22Rv1 (cell line): ENCODE measurements at regions not wholly inside any gene's neighbourhood (a gene's known extent, or its start where the extent isn't known, plus 50 kb on each side); places are given as distances from the start of the nearest gene placed in this dataset.

Experiments used
- H3K27ac ChIP-seq: fragments of 450-650 bp; 2 replicates; pipeline ENCODE4 v1.5.1; 2017
- ZFX ChIP-seq: fragments of 450-650 bp; IDR thresholded peaks from 2 replicates; pipeline ENCODE4 v1.6.1; 2017; ENCODE audit warnings: antibody characterized with exemption, borderline replicate concordance
- TF ChIP-seq, protein P1 (sequence below): fragments of 450-650 bp; IDR thresholded peaks from 2 replicates; pipeline ENCODE4 v1.5.1; 2017; ENCODE audit warnings: mild to moderate bottlenecking

GRCh38 chr17:31674717-31675349 is 184.2 kb downstream of the COPRS start:
- TF ChIP-seq, protein P1, sequence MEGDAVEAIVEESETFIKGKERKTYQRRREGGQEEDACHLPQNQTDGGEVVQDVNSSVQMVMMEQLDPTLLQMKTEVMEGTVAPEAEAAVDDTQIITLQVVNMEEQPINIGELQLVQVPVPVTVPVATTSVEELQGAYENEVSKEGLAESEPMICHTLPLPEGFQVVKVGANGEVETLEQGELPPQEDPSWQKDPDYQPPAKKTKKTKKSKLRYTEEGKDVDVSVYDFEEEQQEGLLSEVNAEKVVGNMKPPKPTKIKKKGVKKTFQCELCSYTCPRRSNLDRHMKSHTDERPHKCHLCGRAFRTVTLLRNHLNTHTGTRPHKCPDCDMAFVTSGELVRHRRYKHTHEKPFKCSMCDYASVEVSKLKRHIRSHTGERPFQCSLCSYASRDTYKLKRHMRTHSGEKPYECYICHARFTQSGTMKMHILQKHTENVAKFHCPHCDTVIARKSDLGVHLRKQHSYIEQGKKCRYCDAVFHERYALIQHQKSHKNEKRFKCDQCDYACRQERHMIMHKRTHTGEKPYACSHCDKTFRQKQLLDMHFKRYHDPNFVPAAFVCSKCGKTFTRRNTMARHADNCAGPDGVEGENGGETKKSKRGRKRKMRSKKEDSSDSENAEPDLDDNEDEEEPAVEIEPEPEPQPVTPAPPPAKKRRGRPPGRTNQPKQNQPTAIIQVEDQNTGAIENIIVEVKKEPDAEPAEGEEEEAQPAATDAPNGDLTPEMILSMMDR = no peak
- TF ChIP-seq ZFX = no peak
- H3K27ac ChIP-seq = no peak overlapping the region

DNA sequence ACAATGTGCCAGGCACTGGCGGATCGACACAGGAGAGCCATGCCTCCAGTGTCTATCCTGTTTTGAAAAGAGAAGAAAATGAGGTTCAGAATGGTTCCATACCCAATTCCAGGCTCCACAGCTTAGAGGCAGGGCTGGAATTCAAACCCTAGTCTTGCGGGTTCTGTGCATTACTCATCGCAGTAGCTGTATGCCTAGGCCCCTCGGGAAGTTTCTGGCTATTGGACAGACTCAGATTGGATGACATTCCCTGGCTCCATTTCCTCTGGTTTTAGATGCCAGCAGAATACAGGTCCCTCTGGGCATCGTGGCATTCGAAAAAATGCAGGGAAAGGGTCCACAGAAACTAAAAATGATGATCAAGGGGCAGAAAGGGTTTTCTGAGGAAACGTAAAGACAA is 184.7 kb downstream of the COPRS start:
- H3K27ac ChIP-seq = no peak overlapping the region
- TF ChIP-seq ZFX = no peak
- TF ChIP-seq, protein P1 = no peak

GRCh38 chr17:31673076-31673475 is 186.0 kb downstream of the COPRS start:
- H3K27ac ChIP-seq = no peak overlapping the region
- TF ChIP-seq, protein P1 = no peak
- no peak for TF ChIP-seq ZFX

- no peak overlapping the region for H3K27ac ChIP-seq
Measured at GRCh38 chr17:31672161-31672819, 186.8 kb downstream of the COPRS start.

DNA sequence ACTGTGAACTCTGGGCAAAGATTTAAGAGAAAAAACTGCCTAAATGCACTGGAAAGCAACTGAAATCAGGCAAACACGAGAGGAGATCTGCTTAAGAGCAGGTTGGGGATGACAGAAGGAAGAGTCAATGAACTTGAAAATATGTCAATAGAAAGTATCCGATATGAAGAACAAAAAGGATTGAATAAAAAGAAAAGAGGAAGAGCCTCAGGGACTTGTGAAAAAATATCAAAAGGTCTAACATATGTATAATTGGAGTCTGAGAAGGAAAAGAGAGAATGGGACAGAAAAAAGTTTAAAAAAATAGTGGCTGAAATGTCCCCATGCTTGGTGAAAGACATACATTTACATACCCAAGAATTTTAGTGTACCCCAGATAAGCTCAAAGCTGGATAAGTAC is 195.5 kb downstream of the COPRS start:
- no peak for TF ChIP-seq ZFX
- TF ChIP-seq, protein P1 = no peak

More at GRCh38 chr17:31672161-31672819, 186.8 kb downstream of the COPRS start:
- TF ChIP-seq, protein P1 = no peak
- no peak for TF ChIP-seq ZFX

GRCh38 chr17:31660684-31661083 is 198.4 kb downstream of the COPRS start:
- no peak for TF ChIP-seq ZFX
- TF ChIP-seq, protein P1 = no peak
- H3K27ac ChIP-seq = no peak overlapping the region

More for the DNA sequence above, 195.5 kb downstream of the COPRS start:
- H3K27ac ChIP-seq = no peak overlapping the region

DNA sequence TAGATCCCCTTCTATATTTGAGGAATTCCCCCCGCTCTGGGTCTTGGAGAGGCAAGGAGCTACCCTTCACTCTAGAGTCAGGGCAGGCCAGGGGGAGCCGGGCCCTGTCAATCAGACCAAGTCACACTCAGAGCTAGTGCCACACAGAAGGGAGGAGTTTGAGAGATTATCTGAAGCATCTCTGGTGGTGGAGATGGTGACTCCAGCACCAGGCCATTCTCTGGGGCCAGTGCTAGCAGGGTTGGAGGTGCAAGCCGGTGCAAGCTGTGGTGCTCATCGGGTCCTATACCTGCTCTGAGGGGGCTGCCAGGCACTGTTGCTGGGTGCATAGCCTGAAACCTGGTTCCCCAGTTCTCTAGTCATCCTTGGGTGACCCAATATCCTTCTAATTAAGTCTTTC is 201.2 kb downstream of the COPRS start:
- TF ChIP-seq ZFX = no peak
- H3K27ac ChIP-seq = no peak overlapping the region

GRCh38 chr17:31654936-31655335 is 204.1 kb downstream of the COPRS start:
- H3K27ac ChIP-seq = no peak overlapping the region
- TF ChIP-seq ZFX = no peak
- TF ChIP-seq, protein P1 = no peak
